Peyer's patch (tissue), 4 donors: ENCODE measurements at regions not wholly inside any gene's neighbourhood (a gene's known extent, or its start where the extent isn't known, plus 50 kb on each side); places are given as distances from the start of the nearest gene placed in this dataset.

Source experiments
- DNase-seq, 3 donors: peaks; one replicate each; pipeline ENCODE4 v3.0.0-alpha.2; 2017 to 2019
- H3K27ac ChIP-seq, 4 donors: fragments of 200-600 bp; sonication (generic); one replicate each; pipeline ENCODE4 v1.5.1; 2016 to 2019
- H3K27me3 ChIP-seq, 2 donors: fragments of 200-600 bp; sonication (generic); one replicate each; pipeline ENCODE4 v1.5.1; 2019
- H3K36me3 ChIP-seq, 3 donors: fragments of 200-600 bp; sonication (generic); one replicate each; pipeline ENCODE4 v1.5.1; 2016 to 2019
- H3K4me1 ChIP-seq, 4 donors: fragments of 200-600 bp; sonication (generic); one replicate each; pipeline ENCODE4 v1.5.1; 2016 to 2019
- H3K4me3 ChIP-seq, 4 donors: fragments of 200-600 bp; sonication (generic); 1 replicate in 3 of 4; 2 replicates in 1 of 4; pipeline ENCODE4 v1.5.1; 2016 to 2019; ENCODE audit warnings: mild to moderate bottlenecking in 1 of 4
- H3K9me3 ChIP-seq, 4 donors: fragments of 200-600 bp; sonication (generic); one replicate each; pipeline ENCODE4 v1.5.1; 2016 to 2019; ENCODE audit warnings: mild to moderate bottlenecking in 1 of 4
- POLR2A ChIP-seq, 2 donors: fragments of 450-650 bp; IDR thresholded peaks; one replicate each; pipeline ENCODE4 v1.5.1; 2017; ENCODE audit warnings: antibody characterized with exemption in 2 of 2, mild to moderate bottlenecking in 2 of 2, moderate library complexity in 2 of 2
- TF ChIP-seq, protein P1 (sequence below), 6 experiments: fragments of 450-650 bp in 4 of 6; fragments of 200-600 bp in 2 of 6; sonication (generic) in 1 of 6; IDR thresholded peaks; one replicate each; pipeline ENCODE4 v1.5.1; 2017 to 2019; ENCODE audit warnings: antibody characterized with exemption in 6 of 6, mild to moderate bottlenecking in 3 of 6, moderate library complexity in 1 of 6

GRCh38 chr5:74462356-74462755 is 178.2 kb downstream of the ENC1 start:
- Histone ChIP-seq H3K4me3 (no peak overlapping the region), H3K27me3 (no peaks in the 10 kb centered on the region), H3K9me3 (no peaks in the 10 kb centered on the region), H3K36me3 (no peaks in the 10 kb centered on the region), H3K4me1 (no peaks in the 10 kb centered on the region), H3K27ac (no peak overlapping the region)
- TF ChIP-seq POLR2A (IDR thresholded peaks at IDR 0.05): no peak
- TF ChIP-seq, protein P1, sequence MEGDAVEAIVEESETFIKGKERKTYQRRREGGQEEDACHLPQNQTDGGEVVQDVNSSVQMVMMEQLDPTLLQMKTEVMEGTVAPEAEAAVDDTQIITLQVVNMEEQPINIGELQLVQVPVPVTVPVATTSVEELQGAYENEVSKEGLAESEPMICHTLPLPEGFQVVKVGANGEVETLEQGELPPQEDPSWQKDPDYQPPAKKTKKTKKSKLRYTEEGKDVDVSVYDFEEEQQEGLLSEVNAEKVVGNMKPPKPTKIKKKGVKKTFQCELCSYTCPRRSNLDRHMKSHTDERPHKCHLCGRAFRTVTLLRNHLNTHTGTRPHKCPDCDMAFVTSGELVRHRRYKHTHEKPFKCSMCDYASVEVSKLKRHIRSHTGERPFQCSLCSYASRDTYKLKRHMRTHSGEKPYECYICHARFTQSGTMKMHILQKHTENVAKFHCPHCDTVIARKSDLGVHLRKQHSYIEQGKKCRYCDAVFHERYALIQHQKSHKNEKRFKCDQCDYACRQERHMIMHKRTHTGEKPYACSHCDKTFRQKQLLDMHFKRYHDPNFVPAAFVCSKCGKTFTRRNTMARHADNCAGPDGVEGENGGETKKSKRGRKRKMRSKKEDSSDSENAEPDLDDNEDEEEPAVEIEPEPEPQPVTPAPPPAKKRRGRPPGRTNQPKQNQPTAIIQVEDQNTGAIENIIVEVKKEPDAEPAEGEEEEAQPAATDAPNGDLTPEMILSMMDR (IDR thresholded peaks at IDR 0.05): no peak
- DNase-seq: no peak

DNA sequence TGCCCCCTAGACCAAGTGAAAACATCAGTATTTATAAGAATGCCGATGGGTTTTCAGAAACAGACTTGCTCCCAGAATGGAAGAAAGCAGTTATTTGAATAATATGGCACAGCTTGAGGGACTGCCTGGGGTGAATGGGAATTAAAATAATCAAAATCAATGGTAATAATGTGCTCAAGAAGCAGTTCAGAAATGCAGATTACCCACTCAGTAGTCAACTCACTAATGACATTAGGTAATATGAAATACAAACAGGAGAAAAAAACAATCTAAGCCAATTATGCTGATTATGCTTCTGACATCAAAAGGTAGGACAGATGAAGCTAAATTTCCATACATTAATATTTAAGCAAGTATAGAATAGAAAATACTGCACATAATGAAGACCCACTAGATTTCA is 179.3 kb downstream of the ENC1 start:
- Histone ChIP-seq H3K4me3 (no peak overlapping the region), H3K36me3 (no peaks in the 10 kb centered on the region), H3K4me1 (no peaks in the 10 kb centered on the region)

GRCh38 chr5:74460694-74461093 is 179.8 kb downstream of the ENC1 start:
- TF ChIP-seq, protein P1 (IDR thresholded peaks at IDR 0.05): no peak
- no peak for TF ChIP-seq POLR2A (IDR thresholded peaks at IDR 0.05)
- DNase-seq: no peak
- H3K4me3 ChIP-seq: no peak overlapping the region
- no peaks in the 10 kb centered on the region for H3K27me3 ChIP-seq
- no peak overlapping the region for H3K27ac ChIP-seq
- no peaks in the 10 kb centered on the region for H3K36me3 ChIP-seq
- no peaks in the 10 kb centered on the region for H3K9me3 ChIP-seq
- H3K4me1 ChIP-seq: no peaks in the 10 kb centered on the region

More for the DNA sequence above, 179.3 kb downstream of the ENC1 start:
- no peaks in the 10 kb centered on the region for H3K9me3 ChIP-seq
- no peaks in the 10 kb centered on the region for H3K27me3 ChIP-seq
- TF ChIP-seq POLR2A (IDR thresholded peaks at IDR 0.05): no peak
- TF ChIP-seq, protein P1 (IDR thresholded peaks at IDR 0.05): no peak
- no peak for DNase-seq
- no peak overlapping the region for H3K27ac ChIP-seq

DNA sequence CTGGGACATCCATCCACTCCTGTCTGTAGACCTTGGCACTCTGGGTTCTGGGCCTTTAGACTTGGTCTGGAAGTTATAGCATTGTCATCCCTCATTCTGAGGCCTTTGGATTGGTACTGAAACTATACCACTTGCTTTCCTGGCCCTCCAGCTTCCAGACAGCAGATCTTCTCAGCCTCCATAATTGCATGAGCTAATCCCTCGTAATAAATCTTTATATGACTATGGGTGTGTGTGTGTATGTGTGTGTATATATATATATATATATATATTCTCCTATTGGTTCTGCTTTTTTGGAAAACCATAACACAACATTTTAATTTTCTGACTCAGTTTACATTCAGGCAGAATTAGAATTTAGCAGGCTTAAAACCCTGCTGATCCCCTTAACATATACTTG is 180.5 kb downstream of the ENC1 start:
- no peaks in the 10 kb centered on the region for H3K36me3 ChIP-seq
- no peak for DNase-seq
- H3K4me1 ChIP-seq: no peaks in the 10 kb centered on the region
- H3K4me3 ChIP-seq: no peak overlapping the region
- no peaks in the 10 kb centered on the region for H3K9me3 ChIP-seq
- no peaks in the 10 kb centered on the region for H3K27me3 ChIP-seq
- H3K27ac ChIP-seq: no peak overlapping the region
- no peak for TF ChIP-seq POLR2A (IDR thresholded peaks at IDR 0.05)
- TF ChIP-seq, protein P1 (IDR thresholded peaks at IDR 0.05): no peak

DNA sequence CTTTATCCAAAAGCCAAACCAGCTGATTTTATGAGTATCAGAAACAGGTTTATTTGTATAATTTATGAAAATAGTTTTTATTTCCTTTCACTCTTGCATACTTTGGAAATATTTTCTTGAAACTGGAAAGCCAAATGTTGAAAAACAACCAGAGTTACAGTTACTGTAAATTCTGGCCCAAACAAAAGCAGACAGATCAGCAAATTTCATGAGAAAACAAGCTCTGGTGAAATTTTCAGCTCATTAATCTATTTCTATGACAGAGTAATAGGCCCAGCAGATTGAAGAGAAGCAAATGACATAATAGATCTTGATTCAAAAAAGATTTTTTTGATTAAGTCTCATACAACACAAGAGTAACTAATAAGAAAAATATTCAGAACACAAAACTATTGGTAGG is 182.7 kb downstream of the ENC1 start:
- H3K36me3 ChIP-seq: no peaks in the 10 kb centered on the region
- no peaks in the 10 kb centered on the region for H3K27me3 ChIP-seq
- H3K4me3 ChIP-seq: no peak overlapping the region
- no peaks in the 10 kb centered on the region for H3K9me3 ChIP-seq
- DNase-seq: no peak
- TF ChIP-seq POLR2A (IDR thresholded peaks at IDR 0.05): no peak
- no peak overlapping the region for H3K27ac ChIP-seq
- no peaks in the 10 kb centered on the region for H3K4me1 ChIP-seq

DNA sequence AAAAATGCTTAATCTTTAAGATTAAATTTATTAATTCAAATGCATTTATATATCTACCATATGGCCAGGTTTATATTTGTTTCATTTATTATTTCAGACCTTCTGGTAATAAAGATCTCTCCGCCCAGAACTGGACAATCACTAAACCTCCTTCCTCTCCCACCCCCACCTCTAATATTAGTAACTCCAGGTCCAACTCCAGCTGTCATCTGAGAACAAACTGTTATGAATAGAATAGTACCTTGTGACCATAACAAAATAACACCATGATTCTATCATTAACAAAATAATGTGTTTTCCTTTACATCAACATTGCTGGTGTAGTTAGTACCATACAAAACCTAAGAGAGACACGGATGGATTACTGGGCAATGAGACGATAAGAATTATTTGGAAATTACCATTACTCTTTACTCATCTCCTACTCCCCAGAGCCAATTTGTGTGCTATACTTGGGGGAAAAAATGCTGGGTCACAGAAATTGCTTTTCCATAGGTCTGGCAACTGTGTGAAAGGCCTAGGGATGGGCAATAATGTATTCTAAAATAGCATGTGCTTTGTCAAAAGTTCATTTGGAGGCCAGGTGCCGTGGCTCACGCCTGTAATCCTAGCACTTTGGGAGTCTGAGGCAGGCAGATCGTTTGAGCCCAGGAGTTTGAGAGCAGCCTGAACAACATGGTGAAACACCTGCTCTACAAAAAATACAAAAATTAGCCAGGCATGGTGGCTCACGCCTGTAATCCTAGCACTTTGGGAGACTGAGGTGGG is 186.1 kb downstream of the ENC1 start:
- Histone ChIP-seq H3K36me3 (no peaks in the 10 kb centered on the region), H3K27me3 (no peaks in the 10 kb centered on the region), H3K9me3 (no peaks in the 10 kb centered on the region), H3K4me1 (no peaks in the 10 kb centered on the region), H3K27ac (no peak overlapping the region), H3K4me3 (no peak overlapping the region)
- no peak for TF ChIP-seq POLR2A (IDR thresholded peaks at IDR 0.05)
- TF ChIP-seq, protein P1 (IDR thresholded peaks at IDR 0.05): no peak
- DNase-seq: no peak
